Hepatocyte (in vitro differentiated cells): ENCODE measurements at regions not wholly inside any gene's neighbourhood (a gene's known extent, or its start where the extent isn't known, plus 50 kb on each side); places are given as distances from the start of the nearest gene placed in this dataset.

Source experiments
- DNase-seq: peaks from one replicate; pipeline ENCODE4 v3.0.0-alpha.2; 2016; ENCODE audit warnings: low spot score
- H2AFZ ChIP-seq: fragments of 200-600 bp; sonication (generic); 2 replicates; pipeline ENCODE4 v1.6.0; 2016; ENCODE audit warnings: antibody characterized with exemption, mild to moderate bottlenecking
- H3K27ac ChIP-seq: fragments of 200-600 bp; sonication (generic); 2 replicates; pipeline ENCODE4 v1.5.1; 2016; ENCODE audit warnings: mild to moderate bottlenecking
- H3K27me3 ChIP-seq: fragments of 200-600 bp; sonication (generic); 2 replicates; pipeline ENCODE4 v1.6.1; 2016
- H3K36me3 ChIP-seq: fragments of 200-600 bp; sonication (generic); replicated peaks from 2 replicates; pipeline ENCODE4 v1.5.1; 2016; ENCODE audit warnings: low read depth; ENCODE audit not compliant: insufficient read depth
- H3K4me1 ChIP-seq: fragments of 200-600 bp; sonication (generic); 2 replicates; pipeline ENCODE4 v1.5.1; 2016; ENCODE audit warnings: mild to moderate bottlenecking, moderate library complexity; ENCODE audit not compliant: insufficient read depth
- H3K4me2 ChIP-seq: fragments of 200-600 bp; sonication (generic); 2 replicates; pipeline ENCODE4 v1.6.0; 2016
- H3K4me3 ChIP-seq: fragments of 200-600 bp; sonication (generic); 2 replicates; pipeline ENCODE4 v1.5.1; 2016; ENCODE audit warnings: mild to moderate bottlenecking
- H3K79me2 ChIP-seq: fragments of 200-600 bp; sonication (generic); 2 replicates; pipeline ENCODE4 v1.6.0; 2017; ENCODE audit warnings: mild to moderate bottlenecking
- H3K9me2 ChIP-seq: fragments of 200-600 bp; sonication (generic); replicated peaks from 2 replicates; pipeline ENCODE4 v1.6.0; 2017; ENCODE audit warnings: mild to moderate bottlenecking; ENCODE audit not compliant: insufficient read depth
- H3K9me3 ChIP-seq: fragments of 200-600 bp; sonication (generic); 2 replicates; pipeline ENCODE4 v1.5.1; 2016; ENCODE audit warnings: low read depth, mild to moderate bottlenecking
- H4K20me1 ChIP-seq: fragments of 200-600 bp; sonication (generic); 2 replicates; pipeline ENCODE4 v1.6.0; 2016; ENCODE audit warnings: mild to moderate bottlenecking; ENCODE audit not compliant: insufficient read depth, poor library complexity, severe bottlenecking
- CTCF ChIP-seq: fragments of 200-600 bp; sonication (generic); IDR thresholded peaks from 2 replicates; pipeline ENCODE4 v1.5.1; 2016; ENCODE audit warnings: antibody characterized with exemption, mild to moderate bottlenecking; ENCODE audit not compliant: poor library complexity
- EZH2 ChIP-seq: fragments of 200-600 bp; sonication (generic); IDR thresholded peaks from 2 replicates; pipeline ENCODE4 v1.6.1; 2016; ENCODE audit warnings: antibody characterized with exemption, mild to moderate bottlenecking, borderline replicate concordance
- EZH2phosphoT487 ChIP-seq: fragments of 200-600 bp; sonication (generic); IDR thresholded peaks from one replicate; pipeline ENCODE4 v1.6.1; 2018; ENCODE audit warnings: antibody characterized with exemption, mild to moderate bottlenecking, low read depth, moderate library complexity; ENCODE audit not compliant: unreplicated experiment, severe bottlenecking
- WGBS: methylation state at CpG from one replicate; pipeline ENCODE4 v1.1.6; 2016; ENCODE audit warnings: low lambda C conversion rate; ENCODE audit errors: missing lambda C conversion rate; 5-methylcytosine and 5-hydroxymethylcytosine counted together

- no peak for DNase-seq
- no peaks in the 10 kb centered on the region for H4K20me1 ChIP-seq
- no peaks in the 10 kb centered on the region for H3K36me3 ChIP-seq
- no peaks in the 10 kb centered on the region for H3K79me2 ChIP-seq
- H3K9me2 ChIP-seq, result no peaks in the 10 kb centered on the region
- H3K4me1 ChIP-seq, result no peaks in the 10 kb centered on the region
- no peaks in the 10 kb centered on the region for H3K9me3 ChIP-seq
- WGBS, result 91% methylated on average over 10 of the region's 10 CpGs
- H3K4me2 ChIP-seq, result no peak overlapping the region
- H3K27me3 ChIP-seq, result no peaks in the 10 kb centered on the region
- H3K4me3 ChIP-seq, result no peak overlapping the region
- no peak overlapping the region for H3K27ac ChIP-seq
- no peak overlapping the region for H2AFZ ChIP-seq
- TF ChIP-seq EZH2, result no peak
Observed at GRCh38 chr21:22679207-22679606, 1681.0 kb downstream of the NCAM2 start.

DNA sequence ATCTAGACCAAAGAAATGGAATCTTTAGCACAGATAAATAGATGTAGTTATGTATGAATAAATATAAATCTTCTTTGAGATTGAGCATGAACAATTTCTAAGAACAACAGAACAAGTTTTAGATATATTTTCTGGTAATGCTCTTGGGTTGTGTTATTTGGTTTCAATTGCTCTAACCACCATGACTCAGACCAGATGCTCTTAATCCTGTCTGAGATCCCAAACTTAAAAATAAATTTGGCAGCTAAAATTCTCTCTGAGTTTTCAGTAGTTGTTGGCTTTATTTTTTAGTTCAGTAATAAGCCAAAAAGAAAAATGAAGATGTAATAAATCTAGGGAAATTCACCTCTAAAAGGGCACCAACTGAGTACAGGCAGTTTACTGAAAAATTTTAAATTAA, 1693.4 kb downstream of the NCAM2 start:
- H3K9me3 ChIP-seq, result no peaks in the 10 kb centered on the region
- H3K4me3 ChIP-seq, result no peak overlapping the region
- H3K27ac ChIP-seq, result no peak overlapping the region
- no peak for TF ChIP-seq CTCF
- no peak for TF ChIP-seq EZH2phosphoT487
- no peak for TF ChIP-seq EZH2
- no peak overlapping the region for H2AFZ ChIP-seq
- no peaks in the 10 kb centered on the region for H3K27me3 ChIP-seq
- no peaks in the 10 kb centered on the region for H3K9me2 ChIP-seq
- H3K4me1 ChIP-seq, result no peaks in the 10 kb centered on the region
- H3K79me2 ChIP-seq, result no peaks in the 10 kb centered on the region
- H3K36me3 ChIP-seq, result no peaks in the 10 kb centered on the region
- H4K20me1 ChIP-seq, result no peaks in the 10 kb centered on the region
- H3K4me2 ChIP-seq, result no peak overlapping the region
- DNase-seq, result no peak

GRCh38 chr21:22703521-22703920, 1705.3 kb downstream of the NCAM2 start:
- 92% methylated on average over 2 of the region's 2 CpGs for WGBS
- no peaks in the 10 kb centered on the region for H4K20me1 ChIP-seq
- no peaks in the 10 kb centered on the region for H3K27me3 ChIP-seq
- no peak overlapping the region for H3K4me2 ChIP-seq
- no peaks in the 10 kb centered on the region for H3K36me3 ChIP-seq
- no peak overlapping the region for H2AFZ ChIP-seq
- no peak overlapping the region for H3K27ac ChIP-seq
- H3K9me3 ChIP-seq, result no peaks in the 10 kb centered on the region
- no peaks in the 10 kb centered on the region for H3K79me2 ChIP-seq
- DNase-seq, result no peak
- no peak overlapping the region for H3K4me3 ChIP-seq
- H3K9me2 ChIP-seq, result no peaks in the 10 kb centered on the region
- H3K4me1 ChIP-seq, result peaks cover 4% of the 10 kb centered on the region
- TF ChIP-seq EZH2phosphoT487 (no peak), EZH2 (no peak), CTCF (no peak)

DNA sequence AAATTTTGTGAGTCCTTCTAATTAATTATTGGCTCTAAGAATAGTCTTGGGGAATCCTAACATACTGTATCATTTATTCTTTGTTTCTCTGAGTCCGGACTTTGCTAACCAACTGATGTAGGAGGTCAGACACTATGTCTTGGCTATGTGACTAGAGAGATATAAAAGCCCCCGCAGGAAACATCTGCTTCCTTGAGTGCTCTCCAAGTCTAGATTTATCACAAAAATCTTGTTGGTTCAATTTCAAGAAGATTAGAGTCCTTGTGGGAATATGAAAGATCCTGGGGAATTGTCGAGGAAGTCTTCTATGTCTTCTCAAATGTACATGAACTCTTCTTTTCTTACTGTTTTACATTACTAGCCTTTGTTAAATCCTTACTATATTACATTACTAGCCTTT, 1712.5 kb downstream of the NCAM2 start:
- Histone ChIP-seq H3K27me3 (no peaks in the 10 kb centered on the region), H3K9me2 (no peaks in the 10 kb centered on the region), H3K4me2 (no peak overlapping the region), H4K20me1 (no peaks in the 10 kb centered on the region), H3K36me3 (no peaks in the 10 kb centered on the region), H3K4me1 (no peaks in the 10 kb centered on the region), H3K9me3 (no peaks in the 10 kb centered on the region), H3K79me2 (no peaks in the 10 kb centered on the region), H2AFZ (no peak overlapping the region), H3K4me3 (no peak overlapping the region), H3K27ac (no peak overlapping the region)
- TF ChIP-seq EZH2 (no peak), EZH2phosphoT487 (no peak), CTCF (no peak)
- 79% methylated on average over 3 of the region's 3 CpGs for WGBS
- DNase-seq, result no peak
